ENCODE measurements at regions not wholly inside any gene's neighbourhood (a gene's known extent, or its start where the extent isn't known, plus 50 kb on each side); places are given as distances from the start of the nearest gene placed in this dataset.

DNA sequence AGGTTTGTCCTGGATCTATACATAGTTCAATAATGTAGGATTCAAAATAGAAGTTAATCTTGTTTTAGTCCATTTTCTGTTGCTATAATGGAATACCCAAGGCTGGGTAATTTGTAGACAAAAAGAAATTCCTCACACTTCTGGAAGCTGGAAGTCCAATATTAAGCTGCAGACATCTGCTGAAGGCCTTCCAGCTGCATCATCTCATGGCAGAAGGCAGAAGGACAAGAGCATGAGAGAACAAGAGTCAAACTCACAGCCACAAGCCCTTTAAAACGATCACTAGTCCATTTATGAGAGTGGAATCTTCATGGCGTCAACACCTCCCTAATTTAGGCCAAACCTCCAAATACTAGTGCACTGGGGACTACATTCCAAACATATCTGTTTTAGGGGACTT is 669.3 kb downstream of the ROBO2 start:
- TF ChIP-seq, protein P1, sequence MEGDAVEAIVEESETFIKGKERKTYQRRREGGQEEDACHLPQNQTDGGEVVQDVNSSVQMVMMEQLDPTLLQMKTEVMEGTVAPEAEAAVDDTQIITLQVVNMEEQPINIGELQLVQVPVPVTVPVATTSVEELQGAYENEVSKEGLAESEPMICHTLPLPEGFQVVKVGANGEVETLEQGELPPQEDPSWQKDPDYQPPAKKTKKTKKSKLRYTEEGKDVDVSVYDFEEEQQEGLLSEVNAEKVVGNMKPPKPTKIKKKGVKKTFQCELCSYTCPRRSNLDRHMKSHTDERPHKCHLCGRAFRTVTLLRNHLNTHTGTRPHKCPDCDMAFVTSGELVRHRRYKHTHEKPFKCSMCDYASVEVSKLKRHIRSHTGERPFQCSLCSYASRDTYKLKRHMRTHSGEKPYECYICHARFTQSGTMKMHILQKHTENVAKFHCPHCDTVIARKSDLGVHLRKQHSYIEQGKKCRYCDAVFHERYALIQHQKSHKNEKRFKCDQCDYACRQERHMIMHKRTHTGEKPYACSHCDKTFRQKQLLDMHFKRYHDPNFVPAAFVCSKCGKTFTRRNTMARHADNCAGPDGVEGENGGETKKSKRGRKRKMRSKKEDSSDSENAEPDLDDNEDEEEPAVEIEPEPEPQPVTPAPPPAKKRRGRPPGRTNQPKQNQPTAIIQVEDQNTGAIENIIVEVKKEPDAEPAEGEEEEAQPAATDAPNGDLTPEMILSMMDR (IDR thresholded peaks at IDR 0.05), result no peak
- no peak for TF ChIP-seq POLR2A (IDR thresholded peaks at IDR 0.05)

Data from adrenal gland (tissue), 5 donors.